K562 (cell line): ENCODE measurements at regions not wholly inside any gene's neighbourhood (a gene's known extent, or its start where the extent isn't known, plus 50 kb on each side); places are given as distances from the start of the nearest gene placed in this dataset.
A peak's percentile ranks its signal among the peaks of the same experiment; 100 is the strongest.

Experiments
- BCOR ChIP-seq: fragments of 450-650 bp; IDR thresholded peaks from 2 replicates; pipeline ENCODE4 v1.6.1; 2016
- CHCHD3 ChIP-seq: fragments of 250-450 bp; sonication (Bioruptor Pico); IDR thresholded peaks from 2 replicates; pipeline ENCODE4 v2.1.2; 2022; ENCODE audit warnings: mild to moderate bottlenecking
- EGR1 ChIP-seq: fragments of 450-650 bp; conservative IDR thresholded peaks from 2 replicates; pipeline ENCODE4 v1.6.1; 2017; ENCODE audit warnings: mild to moderate bottlenecking
- GATAD2A ChIP-seq: fragments of 450-650 bp; IDR thresholded peaks from 2 replicates; pipeline ENCODE4 v1.6.1; 2017
- HMGN3 ChIP-seq: IDR thresholded peaks from 2 replicates; pipeline ENCODE4 v1.6.1; 2011; ENCODE audit warnings: borderline replicate concordance, low read depth, mild to moderate bottlenecking, mixed read lengths, low read length; ENCODE audit not compliant: insufficient read length; ENCODE audit errors: extremely low read depth
- HNRNPL ChIP-seq: fragments of 200-400 bp; formaldehyde crosslinking; IDR thresholded peaks from 2 replicates; pipeline ENCODE4 v1.6.1; 2017; ENCODE audit warnings: low read depth, mild to moderate bottlenecking, low read length
- JUND ChIP-seq, 2 experiments: IDR thresholded peaks; 2 replicates in 1 of 2; 3 replicates in 1 of 2; pipeline ENCODE4 v1.6.1; 2011; ENCODE audit warnings: borderline replicate concordance in 2 of 2, low read depth in 2 of 2, low read length in 2 of 2, improper control_type of control experiment in 1 of 2, missing biosample characterization in 1 of 2, missing genetic modification characterization in 1 of 2, missing genetic modification reagents in 1 of 2
- LCOR ChIP-seq: sonication (generic); formaldehyde crosslinking; IDR thresholded peaks from 2 replicates; pipeline ENCODE4 v1.8.0; 2022; ENCODE audit warnings: mild to moderate bottlenecking, missing genetic modification reagents
- NCOA6 ChIP-seq: fragments of 450-650 bp; IDR thresholded peaks from 2 replicates; pipeline ENCODE4 v1.6.1; 2017; ENCODE audit warnings: mild to moderate bottlenecking
- NR1H2 ChIP-seq: sonication (generic); formaldehyde crosslinking; IDR thresholded peaks from 2 replicates; pipeline ENCODE4 v1.4.0; 2020; ENCODE audit warnings: mild to moderate bottlenecking, missing genetic modification reagents
- RNF2 ChIP-seq: sonication (generic); IDR thresholded peaks from 2 replicates; pipeline ENCODE4 v1.6.1; 2016
- RNF219 ChIP-seq: fragments of 250-450 bp; sonication (Bioruptor Pico); IDR thresholded peaks from 2 replicates; pipeline ENCODE4 v1.5.0; 2022; ENCODE audit warnings: mild to moderate bottlenecking
- TSC22D4 ChIP-seq: fragments of 450-650 bp; IDR thresholded peaks from 2 replicates; pipeline ENCODE4 v1.6.1; 2016; ENCODE audit warnings: missing genetic modification characterization, missing biosample characterization, control low read depth
- XRCC3 ChIP-seq: fragments of 450-650 bp; IDR thresholded peaks from 2 replicates; pipeline ENCODE4 v1.6.1; 2017; ENCODE audit warnings: mild to moderate bottlenecking, moderate library complexity
- ZFPM2 ChIP-seq: fragments of 250-450 bp; sonication (Bioruptor Pico); IDR thresholded peaks from 2 replicates; pipeline ENCODE4 v1.5.1; 2022; ENCODE audit warnings: mild to moderate bottlenecking
- ZNF197 ChIP-seq: fragments of 200-800 bp; sonication (Bioruptor generic); IDR thresholded peaks from 2 replicates; pipeline ENCODE4 v1.6.1; 2016; ENCODE audit warnings: low read depth, missing genetic modification characterization, missing compliant biosample characterization
- ZNF253 ChIP-seq: fragments of 250-450 bp; sonication (Bioruptor Pico); conservative IDR thresholded peaks from 2 replicates; pipeline ENCODE4 v1.6.1; 2021; ENCODE audit warnings: mild to moderate bottlenecking
- ZNF445 ChIP-seq: fragments of 250-450 bp; sonication (Bioruptor Pico); IDR thresholded peaks from 2 replicates; pipeline ENCODE4 v1.4.0; 2020; ENCODE audit warnings: low read depth, mild to moderate bottlenecking, moderate library complexity
- ZNF696 ChIP-seq: fragments of 250-450 bp; sonication (Bioruptor Pico); conservative IDR thresholded peaks from 2 replicates; pipeline ENCODE4 v1.4.0; 2020; ENCODE audit warnings: mild to moderate bottlenecking, moderate library complexity
- ZNF699 ChIP-seq: fragments of 250-450 bp; sonication (Bioruptor Pico); IDR thresholded peaks from 2 replicates; pipeline ENCODE4 v1.8.0; 2021; ENCODE audit warnings: mild to moderate bottlenecking, moderate library complexity; ENCODE audit not compliant: insufficient replicate concordance
- TF ChIP-seq, protein P1 (sequence below), 2 experiments: fragments of 450-650 bp; conservative IDR thresholded peaks; 2 replicates each; pipeline ENCODE4 v1.6.1; 2017; ENCODE audit warnings: mild to moderate bottlenecking in 2 of 2, moderate library complexity in 2 of 2

DNA sequence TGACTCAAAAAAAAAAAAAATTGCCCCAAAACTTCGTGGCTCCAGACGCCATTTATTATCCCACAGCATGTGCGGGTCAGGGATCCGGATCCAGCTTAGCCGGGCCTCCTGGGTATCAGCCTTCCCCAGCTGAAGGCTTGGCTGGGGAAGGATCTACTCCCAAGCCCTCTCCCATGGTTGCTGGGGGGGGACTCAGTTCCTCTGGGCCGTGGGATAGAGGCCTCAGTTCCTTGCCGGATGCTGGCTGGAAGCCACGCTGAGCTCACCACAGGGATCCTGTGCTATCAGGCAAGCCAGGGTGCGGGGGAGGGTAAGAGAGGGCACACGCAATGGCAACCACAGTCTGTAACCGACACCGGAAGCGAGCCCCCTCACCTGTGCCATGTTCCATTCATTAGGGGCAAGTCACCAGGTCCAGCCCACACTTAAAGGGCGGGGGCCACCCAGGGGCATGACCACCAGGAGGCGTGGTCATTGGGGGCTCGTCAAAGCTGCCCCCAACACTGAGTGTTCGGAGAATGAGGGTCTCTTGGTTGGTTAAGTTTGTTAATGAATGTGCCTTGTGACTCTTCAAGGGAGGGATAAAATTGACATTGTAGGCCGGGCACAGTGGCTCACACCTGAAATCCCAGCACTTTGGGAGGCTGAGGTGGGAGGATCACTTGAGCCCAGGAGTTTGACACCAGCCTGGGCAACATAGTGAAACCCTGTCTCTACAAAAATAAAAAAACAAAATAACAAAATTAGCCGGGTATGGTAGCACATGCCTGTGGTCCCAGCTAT is 210.0 kb upstream of the GSE1 start (continued):
- TF ChIP-seq ZNF197 (0 out of 2 replicates have a peak, but pooled peaks have one; percentile 38), HNRNPL (0 out of 2 replicates have a peak, but pooled peaks have one; percentile 57), CHCHD3 (CRISPR knock-in tag) (no peak), RNF2 (peak; percentile 99), ZNF696 (CRISPR knock-in tag) (no peak), ZNF445 (CRISPR knock-in tag) (no peak), BCOR (no peak; the same call in none of the 2 replicates), NCOA6 (no peak), ZFPM2 (CRISPR knock-in tag) (peak; percentile 78; the same call in 1 of the 2 replicates), EGR1 (peak; percentile 95), ZNF253 (CRISPR knock-in tag) (no peak), TSC22D4 (tag) (no peak), LCOR (CRISPR knock-in tag) (0 out of 2 replicates have a peak, but pooled peaks have one; percentile 43), RNF219 (no peak; the same call in 1 of the 2 replicates), NR1H2 (CRISPR knock-in tag) (no peak), ZNF699 (CRISPR knock-in tag) (no peak), HMGN3 (peak; percentile 98), XRCC3 (no peak), GATAD2A (peak; percentile 95), JUND (IDR thresholded peaks at IDR 0.05; ENCODE audit: borderline replicate concordance, low read depth, low read length) (peak; percentile 87), JUND (tag; IDR thresholded peaks at IDR 0.05; ENCODE audit: borderline replicate concordance, low read depth, low read length) (peak; percentile 60; the same call in 2 of the 3 replicates)
- TF ChIP-seq, protein P1, sequence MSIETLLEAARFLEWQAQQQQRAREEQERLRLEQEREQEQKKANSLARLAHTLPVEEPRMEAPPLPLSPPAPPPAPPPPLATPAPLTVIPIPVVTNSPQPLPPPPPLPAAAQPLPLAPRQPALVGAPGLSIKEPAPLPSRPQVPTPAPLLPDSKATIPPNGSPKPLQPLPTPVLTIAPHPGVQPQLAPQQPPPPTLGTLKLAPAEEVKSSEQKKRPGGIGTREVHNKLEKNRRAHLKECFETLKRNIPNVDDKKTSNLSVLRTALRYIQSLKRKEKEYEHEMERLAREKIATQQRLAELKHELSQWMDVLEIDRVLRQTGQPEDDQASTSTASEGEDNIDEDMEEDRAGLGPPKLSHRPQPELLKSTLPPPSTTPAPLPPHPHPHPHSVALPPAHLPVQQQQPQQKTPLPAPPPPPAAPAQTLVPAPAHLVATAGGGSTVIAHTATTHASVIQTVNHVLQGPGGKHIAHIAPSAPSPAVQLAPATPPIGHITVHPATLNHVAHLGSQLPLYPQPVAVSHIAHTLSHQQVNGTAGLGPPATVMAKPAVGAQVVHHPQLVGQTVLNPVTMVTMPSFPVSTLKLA (conservative IDR thresholded peaks at IDR 0.05): peak; percentile 34 to 77; a peak in 2 of 4 replicates
